ENCODE measurements at regions not wholly inside any gene's neighbourhood (a gene's known extent, or its start where the extent isn't known, plus 50 kb on each side); places are given as distances from the start of the nearest gene placed in this dataset.

GRCh38 chr15:77713281-77713680, 80.6 kb upstream of the LINGO1 start:
- FAIRE-seq: no peak
- Histone ChIP-seq H4K5ac (ENCODE audit: insufficient read length, low read depth, low read length) (no peak overlapping the region), H4K91ac (replicated peaks; ENCODE audit: insufficient read length, low read length) (no peak overlapping the region), H2BK5ac (ENCODE audit: low read depth, low read length) (no peak overlapping the region), H4K20me1 (replicated peaks in 1 of 2; ENCODE audit: control insufficient read depth in 1 of 2, insufficient read depth in 2 of 2, low read length in 2 of 2) (no peaks in the 10 kb centered on the region), H3K79me2 (ENCODE audit: control insufficient read depth in 1 of 2, insufficient read depth in 2 of 2, low read length in 2 of 2) (no peaks in the 10 kb centered on the region), H3K27ac (ENCODE audit: low read depth, low read length) (no peak overlapping the region), H2BK15ac (ENCODE audit: low read length) (no peak overlapping the region), H2BK12ac (ENCODE audit: low read depth, low read length) (no peak overlapping the region), H3K27me3 (replicated peaks in 1 of 4; ENCODE audit: control insufficient read depth in 3 of 4, extremely low read depth in 1 of 4, insufficient read depth in 3 of 4, low read length in 3 of 4) (no peaks in the 10 kb centered on the region), H3K36me3 (ENCODE audit: control insufficient read depth in 2 of 4, insufficient read depth in 4 of 4, low read length in 3 of 4) (no peaks in the 10 kb centered on the region), H3K4me1 (replicated peaks in 1 of 4; ENCODE audit: control insufficient read depth in 3 of 4, insufficient read depth in 4 of 4, low read length in 3 of 4) (peaks cover 0 to 12% (median 2%) of the 10 kb centered on the region in 4 experiments; a peak in 3 of 7 replicates), H2AFZ (ENCODE audit: low read length) (no peak overlapping the region), H2BK120ac (replicated peaks; ENCODE audit: low read depth, low read length) (no peak overlapping the region), H4K8ac (ENCODE audit: extremely low read depth, insufficient read depth, low read length) (no peak overlapping the region), H3K14ac (ENCODE audit: insufficient read length) (no peak overlapping the region), H2AK5ac (ENCODE audit: low read depth, low read length) (no peak overlapping the region), H3K56ac (replicated peaks; ENCODE audit: insufficient read length, low read depth, low read length) (no peak overlapping the region), H3K23me2 (ENCODE audit: low read depth, low read length) (no peaks in the 10 kb centered on the region), H3K23ac (ENCODE audit: insufficient read length) (no peak overlapping the region), H3K9me3 (ENCODE audit: insufficient read depth in 2 of 2, low read depth in 1 of 2, low read length in 1 of 2) (no peaks in the 10 kb centered on the region), H3K4me3 (ENCODE audit: extremely low read depth in 1 of 4, insufficient read depth in 2 of 4, low read depth in 3 of 4, low read length in 4 of 4) (no peak overlapping the region), H2BK20ac (ENCODE audit: low read length) (no peak overlapping the region), H3K79me1 (ENCODE audit: low read depth, low read length) (no peaks in the 10 kb centered on the region), H3K4ac (replicated peaks; ENCODE audit: insufficient read length, low read depth, low read length) (no peak overlapping the region), H3K9ac (replicated peaks in 1 of 4; ENCODE audit: extremely low read depth in 1 of 4, low read depth in 3 of 4, low read length in 3 of 4) (no peak overlapping the region), H3K18ac (ENCODE audit: extremely low read depth, low read length) (no peak overlapping the region), H3K4me2 (ENCODE audit: insufficient read depth in 1 of 2, low read depth in 2 of 2, low read length in 2 of 2) (no peak overlapping the region)
- no peak for TF ChIP-seq ASH2L (IDR thresholded peaks at IDR 0.05; ENCODE audit: low read length)
- TF ChIP-seq NRF1 (IDR thresholded peaks at IDR 0.05; ENCODE audit: low read depth, low read length): no peak
- TF ChIP-seq GABPA (IDR thresholded peaks at IDR 0.05; ENCODE audit: borderline replicate concordance, insufficient read depth, low read length): no peak
- no peak for TF ChIP-seq SUZ12 (IDR thresholded peaks at IDR 0.05; ENCODE audit: low read length)
- POLR2A ChIA-PET (ENCODE audit: partially characterized antibody): interaction anchor here (0.6 to 1.5 kb wide), 3 partner anchors 9 to 17 kb away, joined by 3 to 4 read pairs (median 3); no protein-coding TSS in a partner anchor
- CTCF ChIA-PET (ENCODE audit: partially characterized antibody): interaction anchor here (0.7 to 8.2 kb wide), 13 partner anchors 9 to 108 kb away, joined by 3 to 38 read pairs (median 5); no protein-coding TSS in a partner anchor
- 88% methylated on average over 10 of the region's 10 CpGs; no CpG with 5 or more reads in 1 of the 2 experiments for WGBS, 2 experiments (ENCODE audit: extremely low coverage in 1 of 2, insufficient coverage in 1 of 2, insufficient read length in 1 of 2, insufficient replicate concordance in 2 of 2, low coverage in 1 of 2, low lambda C conversion rate in 2 of 2, missing lambda C conversion rate in 1 of 2)
- DNase-seq (ENCODE audit: low read depth in 1 of 2, low spot score in 2 of 2): no peak

All from H1 (cell line).